Gastrocnemius medialis (tissue), 4 donors: ENCODE measurements at regions not wholly inside any gene's neighbourhood (a gene's known extent, or its start where the extent isn't known, plus 50 kb on each side); places are given as distances from the start of the nearest gene placed in this dataset.

Source experiments
- POLR2A ChIP-seq, 2 donors: fragments of 450-650 bp; IDR thresholded peaks; one replicate each; pipeline ENCODE4 v1.6.1; 2017; ENCODE audit warnings: antibody characterized with exemption in 2 of 2, mild to moderate bottlenecking in 2 of 2, moderate library complexity in 2 of 2
- TF ChIP-seq, protein P1 (sequence below), 5 experiments: fragments of 450-650 bp in 3 of 5; fragments of 200-600 bp in 2 of 5; sonication (generic) in 2 of 5; IDR thresholded peaks in 4 of 5; conservative IDR thresholded peaks in 1 of 5; 1 replicate in 4 of 5; 2 replicates in 1 of 5; pipeline ENCODE4 v1.5.1; 2016 to 2019; ENCODE audit warnings: antibody characterized with exemption in 5 of 5, mild to moderate bottlenecking in 3 of 5, moderate library complexity in 3 of 5

DNA sequence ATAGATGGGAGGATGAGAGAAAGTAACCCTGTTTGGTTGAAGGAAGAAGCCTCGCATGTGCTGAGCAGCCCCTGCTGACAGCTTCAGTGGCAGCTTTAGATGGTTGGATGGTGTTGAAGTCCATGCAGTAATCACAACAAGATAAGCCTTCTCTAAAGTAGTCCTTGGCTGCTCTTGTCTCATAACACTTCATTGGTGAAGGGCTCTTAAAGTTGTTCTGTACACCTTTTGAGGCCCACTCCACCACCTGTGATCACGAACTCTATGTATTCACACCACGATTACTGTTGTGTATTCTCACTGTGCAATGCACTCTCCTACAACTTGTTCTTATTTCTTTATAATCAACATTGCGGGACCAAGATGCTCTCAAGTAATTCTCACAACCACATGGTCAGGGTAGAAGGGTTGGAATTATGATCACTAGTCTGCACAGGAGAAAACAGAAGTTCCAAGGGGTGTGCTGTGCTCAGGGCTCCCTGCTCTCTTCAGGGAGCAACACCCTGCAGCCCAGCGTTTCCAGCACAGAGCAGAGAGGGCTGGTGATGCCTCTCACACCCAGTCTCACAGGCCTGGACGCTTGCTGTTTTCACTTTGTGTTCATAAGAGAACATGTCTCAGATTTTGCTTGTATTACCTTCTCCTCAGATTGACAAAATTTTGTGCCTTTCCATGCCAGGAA lies 294.4 kb downstream of the SMOC2 start:
- TF ChIP-seq, protein P1, sequence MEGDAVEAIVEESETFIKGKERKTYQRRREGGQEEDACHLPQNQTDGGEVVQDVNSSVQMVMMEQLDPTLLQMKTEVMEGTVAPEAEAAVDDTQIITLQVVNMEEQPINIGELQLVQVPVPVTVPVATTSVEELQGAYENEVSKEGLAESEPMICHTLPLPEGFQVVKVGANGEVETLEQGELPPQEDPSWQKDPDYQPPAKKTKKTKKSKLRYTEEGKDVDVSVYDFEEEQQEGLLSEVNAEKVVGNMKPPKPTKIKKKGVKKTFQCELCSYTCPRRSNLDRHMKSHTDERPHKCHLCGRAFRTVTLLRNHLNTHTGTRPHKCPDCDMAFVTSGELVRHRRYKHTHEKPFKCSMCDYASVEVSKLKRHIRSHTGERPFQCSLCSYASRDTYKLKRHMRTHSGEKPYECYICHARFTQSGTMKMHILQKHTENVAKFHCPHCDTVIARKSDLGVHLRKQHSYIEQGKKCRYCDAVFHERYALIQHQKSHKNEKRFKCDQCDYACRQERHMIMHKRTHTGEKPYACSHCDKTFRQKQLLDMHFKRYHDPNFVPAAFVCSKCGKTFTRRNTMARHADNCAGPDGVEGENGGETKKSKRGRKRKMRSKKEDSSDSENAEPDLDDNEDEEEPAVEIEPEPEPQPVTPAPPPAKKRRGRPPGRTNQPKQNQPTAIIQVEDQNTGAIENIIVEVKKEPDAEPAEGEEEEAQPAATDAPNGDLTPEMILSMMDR (IDR thresholded peaks at IDR 0.05 in 4 of 5, conservative IDR thresholded peaks at IDR 0.05 in 1 of 5), result no peak
- TF ChIP-seq POLR2A (IDR thresholded peaks at IDR 0.05), result no peak
